ENCODE measurements at regions not wholly inside any gene's neighbourhood (a gene's known extent, or its start where the extent isn't known, plus 50 kb on each side); places are given as distances from the start of the nearest gene placed in this dataset.

- WGBS, 2 experiments = 93 to 94% methylated on average over 6 of the region's 6 CpGs
- no peaks in the 10 kb centered on the region for H3K36me3 ChIP-seq (ENCODE audit: control insufficient read depth, insufficient read depth, low read length)
- H3K4me3 ChIP-seq (ENCODE audit: insufficient read depth, low read depth, low read length) = no peak overlapping the region
- no peak overlapping the region for H3K27ac ChIP-seq (ENCODE audit: insufficient read depth, low read depth, low read length, poor library complexity, severe bottlenecking)
- H3K9me3 ChIP-seq (ENCODE audit: control insufficient read depth, low read length) = no peaks in the 10 kb centered on the region
- no peaks in the 10 kb centered on the region for H3K27me3 ChIP-seq (ENCODE audit: control insufficient read depth, insufficient read depth, low read length, poor library complexity, severe bottlenecking)
- no peaks in the 10 kb centered on the region for H3K4me1 ChIP-seq (ENCODE audit: control insufficient read depth, insufficient read depth, low read length)
Measured at GRCh38 chr19:31126236-31126635, 223.0 kb downstream of the TSHZ3 start.

GRCh38 chr19:31125071-31125470 lies 224.2 kb downstream of the TSHZ3 start:
- 93 to 96% methylated on average over 5 of the region's 5 CpGs for WGBS, 2 experiments
- Histone ChIP-seq H3K27ac (ENCODE audit: insufficient read depth, low read depth, low read length, poor library complexity, severe bottlenecking) (no peak overlapping the region), H3K36me3 (ENCODE audit: control insufficient read depth, insufficient read depth, low read length) (no peaks in the 10 kb centered on the region), H3K9me3 (ENCODE audit: control insufficient read depth, low read length) (no peaks in the 10 kb centered on the region), H3K4me1 (ENCODE audit: control insufficient read depth, insufficient read depth, low read length) (no peaks in the 10 kb centered on the region), H3K4me3 (ENCODE audit: insufficient read depth, low read depth, low read length) (no peak overlapping the region), H3K27me3 (ENCODE audit: control insufficient read depth, insufficient read depth, low read length, poor library complexity, severe bottlenecking) (no peaks in the 10 kb centered on the region)

- Histone ChIP-seq H3K27me3 (ENCODE audit: control insufficient read depth, insufficient read depth, low read length, poor library complexity, severe bottlenecking) (no peaks in the 10 kb centered on the region), H3K36me3 (ENCODE audit: control insufficient read depth, insufficient read depth, low read length) (no peaks in the 10 kb centered on the region), H3K4me1 (ENCODE audit: control insufficient read depth, insufficient read depth, low read length) (peaks cover 6% of the 10 kb centered on the region), H3K4me3 (ENCODE audit: insufficient read depth, low read depth, low read length) (no peak overlapping the region), H3K9me3 (ENCODE audit: control insufficient read depth, low read length) (no peaks in the 10 kb centered on the region), H3K27ac (ENCODE audit: insufficient read depth, low read depth, low read length, poor library complexity, severe bottlenecking) (no peak overlapping the region)
- WGBS, 2 experiments = 89 to 94% methylated on average over 6 of the region's 6 CpGs
Measured at GRCh38 chr19:31121501-31121900, 227.7 kb downstream of the TSHZ3 start.

- Histone ChIP-seq H3K4me3 (ENCODE audit: insufficient read depth, low read depth, low read length) (no peak overlapping the region), H3K4me1 (ENCODE audit: control insufficient read depth, insufficient read depth, low read length) (peaks cover 6% of the 10 kb centered on the region), H3K27me3 (ENCODE audit: control insufficient read depth, insufficient read depth, low read length, poor library complexity, severe bottlenecking) (no peaks in the 10 kb centered on the region), H3K36me3 (ENCODE audit: control insufficient read depth, insufficient read depth, low read length) (no peaks in the 10 kb centered on the region), H3K9me3 (ENCODE audit: control insufficient read depth, low read length) (no peaks in the 10 kb centered on the region), H3K27ac (ENCODE audit: insufficient read depth, low read depth, low read length, poor library complexity, severe bottlenecking) (no peak overlapping the region)
- WGBS, 2 experiments = 91 to 93% methylated on average over 6 of the region's 6 CpGs
Measured at GRCh38 chr19:31120952-31121351, 228.3 kb downstream of the TSHZ3 start.

- no peak overlapping the region for H3K4me3 ChIP-seq (ENCODE audit: insufficient read depth, low read depth, low read length)
- peaks cover 6% of the 10 kb centered on the region for H3K4me1 ChIP-seq (ENCODE audit: control insufficient read depth, insufficient read depth, low read length)
- WGBS, 2 experiments = 97% methylated on average over 5 of the region's 5 CpGs
- H3K36me3 ChIP-seq (ENCODE audit: control insufficient read depth, insufficient read depth, low read length) = no peaks in the 10 kb centered on the region
- H3K27me3 ChIP-seq (ENCODE audit: control insufficient read depth, insufficient read depth, low read length, poor library complexity, severe bottlenecking) = no peaks in the 10 kb centered on the region
- H3K9me3 ChIP-seq (ENCODE audit: control insufficient read depth, low read length) = no peaks in the 10 kb centered on the region
- H3K27ac ChIP-seq (ENCODE audit: insufficient read depth, low read depth, low read length, poor library complexity, severe bottlenecking) = no peak overlapping the region
Measured at GRCh38 chr19:31119951-31120690, 229.1 kb downstream of the TSHZ3 start.

- H3K36me3 ChIP-seq (ENCODE audit: control insufficient read depth, insufficient read depth, low read length) = no peaks in the 10 kb centered on the region
- no peak overlapping the region for H3K4me3 ChIP-seq (ENCODE audit: insufficient read depth, low read depth, low read length)
- H3K9me3 ChIP-seq (ENCODE audit: control insufficient read depth, low read length) = no peaks in the 10 kb centered on the region
- H3K27ac ChIP-seq (ENCODE audit: insufficient read depth, low read depth, low read length, poor library complexity, severe bottlenecking) = no peak overlapping the region
- no peaks in the 10 kb centered on the region for H3K27me3 ChIP-seq (ENCODE audit: control insufficient read depth, insufficient read depth, low read length, poor library complexity, severe bottlenecking)
- 79 to 83% methylated on average over 4 of the region's 4 CpGs for WGBS, 2 experiments
- H3K4me1 ChIP-seq (ENCODE audit: control insufficient read depth, insufficient read depth, low read length) = peaks cover 6% of the 10 kb centered on the region
Measured at GRCh38 chr19:31118986-31119385, 230.2 kb downstream of the TSHZ3 start.

- no peak overlapping the region for H3K27ac ChIP-seq (ENCODE audit: insufficient read depth, low read depth, low read length, poor library complexity, severe bottlenecking)
Measured at GRCh38 chr19:31118287-31118955, 230.8 kb downstream of the TSHZ3 start.

GRCh38 chr19:31114585-31114984 lies 234.7 kb downstream of the TSHZ3 start:
- H3K36me3 ChIP-seq (ENCODE audit: control insufficient read depth, insufficient read depth, low read length) = no peaks in the 10 kb centered on the region
- H3K27ac ChIP-seq (ENCODE audit: insufficient read depth, low read depth, low read length, poor library complexity, severe bottlenecking) = no peak overlapping the region
- no peak overlapping the region for H3K4me3 ChIP-seq (ENCODE audit: insufficient read depth, low read depth, low read length)
- H3K4me1 ChIP-seq (ENCODE audit: control insufficient read depth, insufficient read depth, low read length) = peaks cover 6% of the 10 kb centered on the region
- no peaks in the 10 kb centered on the region for H3K27me3 ChIP-seq (ENCODE audit: control insufficient read depth, insufficient read depth, low read length, poor library complexity, severe bottlenecking)
- H3K9me3 ChIP-seq (ENCODE audit: control insufficient read depth, low read length) = no peaks in the 10 kb centered on the region

More at GRCh38 chr19:31118287-31118955, 230.8 kb downstream of the TSHZ3 start:
- Histone ChIP-seq H3K27me3 (ENCODE audit: control insufficient read depth, insufficient read depth, low read length, poor library complexity, severe bottlenecking) (no peaks in the 10 kb centered on the region), H3K9me3 (ENCODE audit: control insufficient read depth, low read length) (no peaks in the 10 kb centered on the region), H3K4me3 (ENCODE audit: insufficient read depth, low read depth, low read length) (no peak overlapping the region), H3K36me3 (ENCODE audit: control insufficient read depth, insufficient read depth, low read length) (no peaks in the 10 kb centered on the region), H3K4me1 (ENCODE audit: control insufficient read depth, insufficient read depth, low read length) (peaks cover 6% of the 10 kb centered on the region)
- WGBS, 2 experiments = 85 to 87% methylated on average over 15 of the region's 15 CpGs

- Histone ChIP-seq H3K9me3 (ENCODE audit: control insufficient read depth, low read length) (no peaks in the 10 kb centered on the region), H3K36me3 (ENCODE audit: control insufficient read depth, insufficient read depth, low read length) (no peaks in the 10 kb centered on the region), H3K4me3 (ENCODE audit: insufficient read depth, low read depth, low read length) (no peak overlapping the region), H3K27ac (ENCODE audit: insufficient read depth, low read depth, low read length, poor library complexity, severe bottlenecking) (no peak overlapping the region), H3K4me1 (ENCODE audit: control insufficient read depth, insufficient read depth, low read length) (no peaks in the 10 kb centered on the region), H3K27me3 (ENCODE audit: control insufficient read depth, insufficient read depth, low read length, poor library complexity, severe bottlenecking) (no peaks in the 10 kb centered on the region)
- WGBS, 2 experiments = 86% methylated on average over 1 of the region's 1 CpG; no CpG with 5 or more reads in 1 of the 2 experiments
Measured at GRCh38 chr19:31113293-31113692, 235.9 kb downstream of the TSHZ3 start.

GRCh38 chr19:31112158-31112557 lies 237.1 kb downstream of the TSHZ3 start:
- H3K9me3 ChIP-seq (ENCODE audit: control insufficient read depth, low read length) = no peaks in the 10 kb centered on the region
- no peak overlapping the region for H3K27ac ChIP-seq (ENCODE audit: insufficient read depth, low read depth, low read length, poor library complexity, severe bottlenecking)
- H3K36me3 ChIP-seq (ENCODE audit: control insufficient read depth, insufficient read depth, low read length) = no peaks in the 10 kb centered on the region
- 93 to 96% methylated on average over 9 of the region's 9 CpGs for WGBS, 2 experiments
- no peaks in the 10 kb centered on the region for H3K27me3 ChIP-seq (ENCODE audit: control insufficient read depth, insufficient read depth, low read length, poor library complexity, severe bottlenecking)
- H3K4me3 ChIP-seq (ENCODE audit: insufficient read depth, low read depth, low read length) = no peak overlapping the region
- no peaks in the 10 kb centered on the region for H3K4me1 ChIP-seq (ENCODE audit: control insufficient read depth, insufficient read depth, low read length)
